ENCODE measurements at regions not wholly inside any gene's neighbourhood (a gene's known extent, or its start where the extent isn't known, plus 50 kb on each side); places are given as distances from the start of the nearest gene placed in this dataset.
"Not testable (repeated sequence)": the region's sequence is repeated elsewhere in the genome, so short reads cannot be mapped to it uniquely, and the experiment has no call there.

GRCh38 chr14:38045461-38045860 is 162.2 kb upstream of the SSTR1 start:
- WGBS, 2 donors: 91 to 95% methylated on average over 2 of the region's 2 CpGs
- peaks cover 0 to 7% (median 0%) of the 10 kb centered on the region in 3 donors for H3K4me1 ChIP-seq
- no peaks in the 10 kb centered on the region for H3K27me3 ChIP-seq
- DNase-seq: no peak
- no peak for ATAC-seq
- no peak for FAIRE-seq
- no peak overlapping the region for H3K4me3 ChIP-seq
- H3K36me3 ChIP-seq: no peaks in the 10 kb centered on the region
- no peaks in the 10 kb centered on the region for H3K9me3 ChIP-seq
- intact Hi-C loops (cut with DNase I): no loop called here
- no peak for TF ChIP-seq CTCF (IDR thresholded peaks at IDR 0.05)
- H3K27ac ChIP-seq: no peak overlapping the region

GRCh38 chr14:38046160-38046559 is 161.5 kb upstream of the SSTR1 start:
- no peak overlapping the region for H3K27ac ChIP-seq
- intact Hi-C loops (cut with DNase I): no loop called here
- no peak overlapping the region for H3K4me3 ChIP-seq
- DNase-seq: no peak
- no peak for ATAC-seq
- no peaks in the 10 kb centered on the region for H3K36me3 ChIP-seq
- no peaks in the 10 kb centered on the region for H3K27me3 ChIP-seq
- no peak for FAIRE-seq
- WGBS, 2 donors: 91 to 92% methylated on average over 2 of the region's 2 CpGs
- no peaks in the 10 kb centered on the region for H3K9me3 ChIP-seq
- no peak for TF ChIP-seq CTCF (IDR thresholded peaks at IDR 0.05)
- peaks cover 0 to 7% (median 0%) of the 10 kb centered on the region in 3 donors for H3K4me1 ChIP-seq

- ATAC-seq (no peak), DNase-seq (no peak), FAIRE-seq (no peak)
- no peak overlapping the region for H3K27ac ChIP-seq
- no peaks in the 10 kb centered on the region for H3K27me3 ChIP-seq
- TF ChIP-seq CTCF (IDR thresholded peaks at IDR 0.05): no peak
- 55 to 75% methylated on average over 2 of the region's 2 CpGs for WGBS, 2 donors
- no peaks in the 10 kb centered on the region for H3K36me3 ChIP-seq
- intact Hi-C loops (cut with DNase I): no loop called here
- H3K4me1 ChIP-seq: peaks cover 0 to 5% (median 0%) of the 10 kb centered on the region in 3 donors
- H3K9me3 ChIP-seq: no peaks in the 10 kb centered on the region
- H3K4me3 ChIP-seq: no peak overlapping the region
These were observed 160.4 kb upstream of the SSTR1 start for GRCh38 chr14:38047195-38047902.

GRCh38 chr14:38053666-38054065 is 154.0 kb upstream of the SSTR1 start:
- no peak for ATAC-seq
- no peak for TF ChIP-seq CTCF (IDR thresholded peaks at IDR 0.05)
- no peak for FAIRE-seq
- Histone ChIP-seq H3K36me3 (no peaks in the 10 kb centered on the region), H3K4me3 (no peak overlapping the region), H3K27me3 (no peaks in the 10 kb centered on the region), H3K4me1 (no peaks in the 10 kb centered on the region), H3K9me3 (no peaks in the 10 kb centered on the region), H3K27ac (no peak overlapping the region)
- DNase-seq: no peak
- intact Hi-C loops (cut with DNase I): no loop called here

- WGBS, 2 donors: 64 to 86% methylated on average over 2 of the region's 2 CpGs
- no peak for DNase-seq
- no peaks in the 10 kb centered on the region for H3K4me1 ChIP-seq
- no peaks in the 10 kb centered on the region for H3K9me3 ChIP-seq
- no peaks in the 10 kb centered on the region for H3K27me3 ChIP-seq
- no peak for TF ChIP-seq CTCF (IDR thresholded peaks at IDR 0.05)
- intact Hi-C loops (cut with DNase I): no loop called here
- H3K4me3 ChIP-seq: no peak overlapping the region
- H3K27ac ChIP-seq: no peak overlapping the region
- no peaks in the 10 kb centered on the region for H3K36me3 ChIP-seq
- ATAC-seq: no peak
- no peak for FAIRE-seq
These were observed 151.4 kb upstream of the SSTR1 start for GRCh38 chr14:38056270-38056669.

- 93 to 99% methylated on average over 2 of the region's 2 CpGs for WGBS, 2 donors
- not testable (repeated sequence) for ATAC-seq
These were observed 145.5 kb upstream of the SSTR1 start for GRCh38 chr14:38062223-38062622.

More at GRCh38 chr14:38062223-38062622, 145.5 kb upstream of the SSTR1 start:
- DNase-seq; H3K36me3 ChIP-seq; H3K27ac ChIP-seq; H3K4me3 ChIP-seq; H3K4me1 ChIP-seq; H3K9me3 ChIP-seq; intact Hi-C loops (cut with DNase I); FAIRE-seq; H3K27me3 ChIP-seq: not testable (repeated sequence)
